GM19468 (cell line): ENCODE measurements at regions not wholly inside any gene's neighbourhood (a gene's known extent, or its start where the extent isn't known, plus 50 kb on each side); places are given as distances from the start of the nearest gene placed in this dataset.

Experiments used
- ATAC-seq: cut with Tn5 transposase; IDR thresholded peaks from one replicate; pipeline ENCODE4 v1.9.1; 2021; ENCODE audit warnings: mild to moderate bottlenecking, moderate library complexity, moderate number of reproducible peaks; ENCODE audit not compliant: unreplicated experiment; ENCODE audit errors: extremely low read depth

GRCh38 chr3:31455524-31455923 lies 77.2 kb upstream of the STT3B start:
- ATAC-seq = no peak

- ATAC-seq = no peak
These were observed 76.4 kb upstream of the STT3B start for GRCh38 chr3:31456373-31456772.

- no peak for ATAC-seq
These were observed 71.3 kb upstream of the STT3B start for GRCh38 chr3:31461426-31461825.

DNA sequence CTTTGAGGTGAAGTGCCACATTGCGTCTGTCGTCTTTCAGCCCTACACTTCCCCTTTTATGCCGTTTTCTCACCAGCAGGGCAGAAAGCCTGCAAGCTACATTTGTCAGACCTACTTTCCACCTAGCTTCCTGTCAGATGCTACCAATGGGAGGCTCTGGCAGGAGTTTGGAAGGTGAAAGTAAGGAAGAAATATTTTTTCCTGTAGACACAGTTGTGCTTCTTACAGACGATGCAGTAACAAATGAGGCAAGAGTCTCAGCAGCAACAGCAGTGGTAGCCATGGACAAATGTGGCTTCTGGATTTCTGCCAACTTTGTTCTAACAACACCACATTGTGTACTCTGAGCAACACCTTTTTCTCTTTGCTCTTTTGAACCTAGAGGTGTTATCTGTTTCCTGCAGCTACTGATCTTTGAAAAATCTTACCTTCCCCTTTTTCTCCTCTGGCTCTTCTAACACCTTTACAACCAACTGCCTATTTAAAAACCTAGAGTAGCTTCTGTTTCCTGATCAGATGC lies 70.6 kb upstream of the STT3B start:
- ATAC-seq = peak; percentile 78

GRCh38 chr3:31465999-31466398 lies 66.7 kb upstream of the STT3B start:
- ATAC-seq = no peak

DNA sequence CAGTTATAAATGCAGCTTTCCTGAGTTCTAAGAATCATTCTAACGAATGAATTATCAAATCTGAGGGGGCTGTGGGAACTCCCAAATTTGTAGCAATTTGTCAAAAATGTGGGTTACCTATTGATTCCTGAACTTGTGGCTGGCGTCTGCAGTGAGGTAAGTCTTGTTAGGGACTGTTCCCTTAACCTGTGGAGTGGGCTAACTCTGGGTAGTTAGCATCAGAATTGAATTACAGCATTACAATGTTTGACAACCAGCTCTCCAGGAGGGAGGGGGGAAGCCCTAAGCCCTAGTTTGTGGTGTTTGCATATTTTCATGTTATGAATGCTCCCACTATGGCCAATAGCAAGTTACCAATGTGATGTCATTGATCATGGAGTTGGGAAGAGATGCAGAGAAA lies 65.9 kb upstream of the STT3B start:
- ATAC-seq = no peak

- no peak for ATAC-seq
These were observed 64.3 kb upstream of the STT3B start for GRCh38 chr3:31468433-31468832.

GRCh38 chr3:31469385-31469784 lies 63.3 kb upstream of the STT3B start:
- no peak for ATAC-seq

- no peak for ATAC-seq
These were observed 60.0 kb upstream of the STT3B start for GRCh38 chr3:31472479-31473390.

DNA sequence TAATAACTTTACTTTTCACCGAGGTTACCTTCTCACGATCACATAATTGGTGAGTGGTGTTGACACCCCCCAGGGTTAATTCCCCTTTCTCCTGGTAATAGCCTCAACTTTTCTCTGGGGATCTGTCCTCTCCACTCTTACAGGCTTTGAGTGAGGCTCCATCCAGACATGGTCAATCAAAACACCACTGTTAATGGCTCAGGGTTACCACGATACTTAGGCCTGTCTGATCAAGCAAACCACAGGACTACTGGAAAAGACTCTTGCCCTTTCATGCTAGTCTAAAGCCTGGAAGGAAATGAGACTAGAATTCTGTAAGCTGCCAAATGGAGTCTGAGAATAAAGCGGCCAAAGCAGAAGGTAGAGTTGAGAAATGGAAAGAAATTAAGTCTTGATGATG lies 56.5 kb upstream of the STT3B start:
- no peak for ATAC-seq

- no peak for ATAC-seq
These were observed 53.3 kb upstream of the STT3B start for GRCh38 chr3:31479431-31479830.

- no peak for ATAC-seq
These were observed 51.0 kb upstream of the STT3B start for GRCh38 chr3:31481697-31482096.

DNA sequence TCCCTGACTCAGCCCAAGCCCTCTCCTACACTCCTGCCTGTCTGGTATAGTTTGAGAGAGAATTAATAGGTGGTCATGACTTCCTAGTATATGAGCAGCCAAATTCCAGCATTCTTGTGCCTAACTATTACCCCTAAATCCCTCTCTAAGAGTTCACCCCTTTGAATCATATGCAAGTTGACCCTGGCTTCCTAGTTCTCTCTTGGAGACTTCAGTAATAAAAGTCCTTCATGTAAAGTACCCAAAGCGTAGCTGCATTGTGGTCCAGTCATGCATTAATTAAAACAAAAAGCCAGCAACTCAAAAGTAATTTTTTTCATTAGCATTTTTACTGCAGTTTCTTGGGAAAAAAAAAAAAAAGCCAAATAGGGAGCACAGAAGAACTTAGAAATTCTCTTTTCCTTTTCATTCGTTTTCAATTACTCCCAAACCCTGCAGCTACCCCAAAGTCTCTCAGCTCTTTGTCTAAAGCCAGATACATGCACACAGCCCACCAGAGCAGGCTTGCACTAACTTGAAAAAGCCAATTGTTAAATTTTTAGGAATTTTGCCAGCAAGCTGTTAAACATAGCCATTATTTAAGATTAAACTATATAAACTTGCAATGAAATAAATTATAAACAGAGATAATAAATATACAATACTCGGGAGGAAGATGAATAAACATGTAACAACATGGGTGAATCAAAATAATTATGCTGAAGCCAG lies 50.1 kb upstream of the STT3B start:
- no peak for ATAC-seq
